HEK293 (cell line): ENCODE measurements at regions not wholly inside any gene's neighbourhood (a gene's known extent, or its start where the extent isn't known, plus 50 kb on each side); places are given as distances from the start of the nearest gene placed in this dataset.

ENCODE experiments used
- CTCF ChIA-PET: fragments of 350-600 bp; formaldehyde crosslinking; extraction: SDS; loops from one replicate; lab custom pipeline; 2021; ENCODE audit warnings: antibody characterized with exemption; lab: Yijun Ruan, JAX
- POLR2A ChIA-PET: fragments of 300-600 bp; formaldehyde crosslinking; extraction: SDS; loops from one replicate; lab custom pipeline; 2020; ENCODE audit warnings: antibody characterized with exemption, inconsistent platforms; lab: Yijun Ruan, JAX
- H3K27ac ChIP-seq: fragments of 200-500 bp; sonication (Bioruptor generic); 2 replicates; pipeline ENCODE4 v1.5.1; 2014; ENCODE audit warnings: low read depth, low read length, control low read depth, inconsistent platforms; ENCODE audit errors: extremely low read depth
- H3K36me3 ChIP-seq, 2 experiments: fragments of 200-500 bp in 1 of 2; sonication (Bioruptor generic) in 1 of 2; 1 replicate in 1 of 2; 2 replicates in 1 of 2; pipeline ENCODE4 v1.5.1; 2014 to 2017; ENCODE audit warnings: inconsistent platforms in 2 of 2, low read length in 2 of 2; ENCODE audit not compliant: control insufficient read depth in 2 of 2, insufficient read depth in 1 of 2
- H3K4me1 ChIP-seq: fragments of 200-500 bp; sonication (Bioruptor generic); 2 replicates; pipeline ENCODE4 v1.5.1; 2014; ENCODE audit warnings: mild to moderate bottlenecking, low read length, inconsistent platforms; ENCODE audit not compliant: control insufficient read depth, insufficient read depth
- H3K4me3 ChIP-seq: 2 replicates; pipeline ENCODE4 v1.5.1; 2011; ENCODE audit warnings: low read depth, mild to moderate bottlenecking, control low read depth, low read length, moderate library complexity
- H3K9me3 ChIP-seq: fragments of 200-500 bp; sonication (Bioruptor generic); 2 replicates; pipeline ENCODE4 v1.5.1; 2014; ENCODE audit warnings: low read depth, low read length, inconsistent platforms; ENCODE audit not compliant: control insufficient read depth, insufficient read depth
- AEBP2 ChIP-seq: fragments of 450-650 bp; formaldehyde crosslinking; IDR thresholded peaks from 2 replicates; pipeline ENCODE4 v1.5.1; 2016; ENCODE audit warnings: missing biosample characterization, missing genetic modification characterization, borderline replicate concordance
- CTCF ChIP-seq: fragments of 450-650 bp; formaldehyde crosslinking; IDR thresholded peaks from 2 replicates; pipeline ENCODE4 v1.5.1; 2016; ENCODE audit warnings: missing biosample characterization, missing genetic modification characterization
- HIC1 ChIP-seq: fragments of 450-650 bp; formaldehyde crosslinking; IDR thresholded peaks from 2 replicates; pipeline ENCODE4 v1.5.1; 2016; ENCODE audit warnings: missing biosample characterization, missing genetic modification characterization
- PRDM2 ChIP-seq: fragments of 450-650 bp; formaldehyde crosslinking; IDR thresholded peaks from 2 replicates; pipeline ENCODE4 v1.5.1; 2016; ENCODE audit warnings: missing biosample characterization, missing genetic modification characterization, borderline replicate concordance
- ZBTB21 ChIP-seq: fragments of 450-650 bp; formaldehyde crosslinking; IDR thresholded peaks from 2 replicates; pipeline ENCODE4 v1.5.1; 2017; ENCODE audit warnings: missing biosample characterization, missing genetic modification characterization
- ZBTB26 ChIP-seq: fragments of 450-650 bp; formaldehyde crosslinking; optimal IDR thresholded peaks from 2 replicates; pipeline ENCODE3; 2016; ENCODE audit warnings: missing biosample characterization, mild to moderate bottlenecking, missing genetic modification characterization
- ZFP37 ChIP-seq: fragments of 450-650 bp; formaldehyde crosslinking; IDR thresholded peaks from 2 replicates; pipeline ENCODE4 v1.5.1; 2016; ENCODE audit warnings: missing biosample characterization, missing genetic modification characterization
- ZNF169 ChIP-seq: fragments of 450-650 bp; formaldehyde crosslinking; IDR thresholded peaks from 2 replicates; pipeline ENCODE4 v1.5.1; 2016; ENCODE audit warnings: missing biosample characterization, missing genetic modification characterization
- ZNF311 ChIP-seq: fragments of 450-650 bp; formaldehyde crosslinking; IDR thresholded peaks from 2 replicates; pipeline ENCODE4 v1.5.1; 2017; ENCODE audit warnings: missing biosample characterization, missing genetic modification characterization, borderline replicate concordance
- ZNF416 ChIP-seq: fragments of 450-650 bp; formaldehyde crosslinking; IDR thresholded peaks from 2 replicates; pipeline ENCODE4 v1.5.1; 2016; ENCODE audit warnings: missing biosample characterization, missing genetic modification characterization
- ZNF530 ChIP-seq: fragments of 450-650 bp; formaldehyde crosslinking; IDR thresholded peaks from 2 replicates; pipeline ENCODE4 v1.5.1; 2016; ENCODE audit warnings: low read depth, missing biosample characterization, missing genetic modification characterization
- ZNF560 ChIP-seq: fragments of 450-650 bp; formaldehyde crosslinking; IDR thresholded peaks from 2 replicates; pipeline ENCODE4 v1.5.1; 2017; ENCODE audit warnings: missing biosample characterization, missing genetic modification characterization, borderline replicate concordance
- ZNF664 ChIP-seq: fragments of 450-650 bp; formaldehyde crosslinking; IDR thresholded peaks from 2 replicates; pipeline ENCODE4 v1.5.1; 2016; ENCODE audit warnings: missing biosample characterization, missing genetic modification characterization
- ZNF677 ChIP-seq: fragments of 450-650 bp; IDR thresholded peaks from 2 replicates; pipeline ENCODE4 v1.5.0; 2018; ENCODE audit warnings: missing biosample characterization, mild to moderate bottlenecking, missing genetic modification characterization, moderate library complexity
- ZNF704 ChIP-seq: fragments of 450-650 bp; formaldehyde crosslinking; IDR thresholded peaks from 2 replicates; pipeline ENCODE4 v1.5.1; 2016; ENCODE audit warnings: missing biosample characterization, missing genetic modification characterization
- ZSCAN23 ChIP-seq: fragments of 450-650 bp; formaldehyde crosslinking; IDR thresholded peaks from 2 replicates; pipeline ENCODE4 v1.5.1; 2016; ENCODE audit warnings: missing biosample characterization, missing genetic modification characterization

GRCh38 chr16:55233464-55233863 lies 90.5 kb upstream of the IRX6 start:
- Histone ChIP-seq H3K4me1 (no peaks in the 10 kb centered on the region), H3K4me3 (no peak overlapping the region), H3K36me3 (no peaks in the 10 kb centered on the region), H3K27ac (no peak overlapping the region), H3K9me3 (no peaks in the 10 kb centered on the region)
- no peak for TF ChIP-seq PRDM2
- TF ChIP-seq ZNF677 (tag by site-specific recombination), result no peak
- TF ChIP-seq ZSCAN23, result no peak
- TF ChIP-seq ZNF311 (tag by site-specific recombination), result no peak
- no peak for TF ChIP-seq HIC1 (tag by site-specific recombination)
- no peak for TF ChIP-seq ZNF530
- ChIA-PET CTCF (interaction anchor here (0.6 kb wide), 1 partner anchor 116 kb away, joined by 3 read pairs; no protein-coding TSS in a partner anchor), POLR2A (no interaction called here)

GRCh38 chr16:55236655-55237054 lies 87.3 kb upstream of the IRX6 start:
- CTCF ChIA-PET, result interaction anchor here (0.5 kb wide), 1 partner anchor 267 kb away, joined by 3 read pairs; no protein-coding TSS in a partner anchor
- no peak overlapping the region for H3K4me3 ChIP-seq
- H3K4me1 ChIP-seq, result no peaks in the 10 kb centered on the region
- no peaks in the 10 kb centered on the region for H3K9me3 ChIP-seq
- no peak overlapping the region for H3K27ac ChIP-seq
- POLR2A ChIA-PET, result no interaction called here
- TF ChIP-seq ZNF530 (no peak), ZBTB26 (tag by site-specific recombination) (no peak), ZFP37 (no peak), ZNF169 (no peak), CTCF (no peak), ZNF560 (no peak), AEBP2 (tag by site-specific recombination) (no peak), ZBTB21 (tag by site-specific recombination) (no peak), ZNF416 (no peak), ZNF664 (no peak), ZNF704 (tag by site-specific recombination) (no peak)
- no peaks in the 10 kb centered on the region for H3K36me3 ChIP-seq
